ENCODE measurements at regions not wholly inside any gene's neighbourhood (a gene's known extent, or its start where the extent isn't known, plus 50 kb on each side); places are given as distances from the start of the nearest gene placed in this dataset.
A peak's percentile ranks its signal among the peaks of the same experiment; 100 is the strongest.
"Not testable (repeated sequence)": the region's sequence is repeated elsewhere in the genome, so short reads cannot be mapped to it uniquely, and the experiment has no call there.

DNA sequence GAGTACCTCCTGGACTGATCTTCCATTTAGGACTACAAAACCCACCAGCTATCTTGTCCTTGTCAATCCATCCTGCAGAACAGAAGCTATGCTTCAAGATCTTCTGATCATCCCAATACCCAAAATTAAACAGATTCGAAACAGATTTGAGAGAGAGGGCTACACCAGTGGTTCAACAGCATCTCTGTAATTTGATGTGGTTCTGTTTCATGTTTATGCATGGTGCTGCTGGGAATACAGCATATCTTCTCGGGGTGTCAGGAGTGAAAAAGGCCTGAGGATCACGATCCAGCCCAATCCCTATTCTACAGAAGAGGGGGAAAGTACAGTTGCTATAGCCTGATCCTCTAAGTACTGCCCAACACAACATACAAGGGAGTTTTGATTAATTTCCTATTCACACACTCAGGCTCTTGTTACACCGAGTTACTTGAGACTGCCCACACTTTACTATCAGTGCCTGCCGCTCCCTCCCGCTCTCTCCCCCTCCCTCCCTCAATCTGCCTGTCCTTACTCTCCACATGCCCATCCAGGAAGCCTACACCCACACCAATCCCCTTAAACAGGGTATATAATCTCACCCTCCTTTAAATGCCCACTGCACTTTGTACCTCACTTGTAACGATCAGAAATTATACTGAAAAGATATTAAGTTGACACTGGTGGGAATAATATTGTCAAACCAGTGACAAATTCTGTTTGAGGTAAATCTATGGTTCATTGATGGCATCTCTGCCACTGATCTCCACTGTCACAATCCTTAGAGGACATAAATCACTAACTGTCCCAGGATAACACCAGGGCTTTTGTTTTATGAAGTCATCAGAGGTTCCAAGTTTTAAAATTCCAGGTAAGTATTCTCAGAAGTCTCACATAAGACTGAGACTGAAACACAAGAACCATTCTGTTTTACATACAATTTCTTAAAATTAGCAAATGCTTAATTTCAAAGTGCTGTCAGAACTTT, 89.3 kb upstream of the PLEKHM1 start:
- Mint-ChIP-seq H3K27ac (peak overlapping the region; percentile 5 to 47), H3K9me3 (no peaks in the 10 kb centered on the region), H3K4me3 (peak overlapping the region in 1 of 2 donors; percentile 0), H3K4me1 (ENCODE audit: low read depth in 2 of 2) (peaks cover 41 to 72% of the 10 kb centered on the region in 2 donors), H3K36me3 (ENCODE audit: insufficient read depth) (peaks cover 49% of the 10 kb centered on the region), H3K27me3 (no peaks in the 10 kb centered on the region)
- ATAC-seq (replicated peaks) (no peak), DNase-seq (no peak)

DNA sequence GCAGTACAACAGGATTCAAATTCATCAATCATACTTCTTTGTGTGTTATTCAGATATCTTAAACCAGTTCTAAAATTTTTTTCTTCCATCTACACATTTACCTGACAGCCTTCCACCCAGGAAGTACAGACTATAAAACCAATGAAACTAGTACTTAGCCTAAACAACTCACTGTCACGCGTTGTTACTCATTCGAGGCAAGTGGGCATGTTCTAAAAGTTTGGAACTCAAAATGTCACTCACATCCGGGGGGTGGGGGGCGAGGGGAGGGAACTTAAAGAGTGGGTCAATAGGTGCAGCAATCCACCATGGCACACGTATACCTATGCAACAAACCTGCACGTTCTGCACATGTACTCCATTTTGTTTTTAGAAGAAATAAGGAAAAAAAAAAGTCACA, 90.4 kb upstream of the PLEKHM1 start:
- Mint-ChIP-seq H3K4me1 (ENCODE audit: low read depth in 2 of 2) (peaks cover 38 to 66% of the 10 kb centered on the region in 2 donors), H3K27ac (peak overlapping the region in 1 of 2 donors; percentile 61), H3K27me3 (no peaks in the 10 kb centered on the region), H3K9me3 (no peaks in the 10 kb centered on the region), H3K36me3 (ENCODE audit: insufficient read depth) (peaks cover 54% of the 10 kb centered on the region), H3K4me3 (no peak overlapping the region)
- DNase-seq (no peak), ATAC-seq (replicated peaks) (no peak)

DNA sequence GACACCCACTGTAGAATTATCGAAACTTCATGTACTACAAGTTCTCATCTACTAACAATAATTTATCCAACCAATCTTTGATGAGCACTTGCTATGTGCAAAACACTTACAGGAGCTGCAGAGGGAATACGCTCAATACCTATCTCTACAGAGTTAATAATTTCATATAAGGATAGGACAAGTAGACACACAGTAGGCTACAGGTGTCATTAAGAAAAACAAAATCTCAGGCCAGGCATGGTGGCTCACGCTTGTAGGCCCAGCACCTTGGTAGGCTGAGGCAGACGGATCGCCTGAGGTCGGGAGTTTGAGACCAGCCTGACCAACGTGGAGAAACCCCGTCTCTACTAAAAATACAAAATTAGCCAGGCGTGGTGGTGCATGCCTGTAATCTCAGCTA, 91.3 kb upstream of the PLEKHM1 start:
- Mint-ChIP-seq H3K4me3 (no peak overlapping the region), H3K9me3 (no peaks in the 10 kb centered on the region), H3K4me1 (ENCODE audit: low read depth in 2 of 2) (peaks cover 38 to 57% of the 10 kb centered on the region in 2 donors), H3K27ac (peak overlapping the region; percentile 29 to 61), H3K36me3 (ENCODE audit: insufficient read depth) (peaks cover 52% of the 10 kb centered on the region), H3K27me3 (no peaks in the 10 kb centered on the region)
- no peak for DNase-seq
- no peak for ATAC-seq (replicated peaks)

DNA sequence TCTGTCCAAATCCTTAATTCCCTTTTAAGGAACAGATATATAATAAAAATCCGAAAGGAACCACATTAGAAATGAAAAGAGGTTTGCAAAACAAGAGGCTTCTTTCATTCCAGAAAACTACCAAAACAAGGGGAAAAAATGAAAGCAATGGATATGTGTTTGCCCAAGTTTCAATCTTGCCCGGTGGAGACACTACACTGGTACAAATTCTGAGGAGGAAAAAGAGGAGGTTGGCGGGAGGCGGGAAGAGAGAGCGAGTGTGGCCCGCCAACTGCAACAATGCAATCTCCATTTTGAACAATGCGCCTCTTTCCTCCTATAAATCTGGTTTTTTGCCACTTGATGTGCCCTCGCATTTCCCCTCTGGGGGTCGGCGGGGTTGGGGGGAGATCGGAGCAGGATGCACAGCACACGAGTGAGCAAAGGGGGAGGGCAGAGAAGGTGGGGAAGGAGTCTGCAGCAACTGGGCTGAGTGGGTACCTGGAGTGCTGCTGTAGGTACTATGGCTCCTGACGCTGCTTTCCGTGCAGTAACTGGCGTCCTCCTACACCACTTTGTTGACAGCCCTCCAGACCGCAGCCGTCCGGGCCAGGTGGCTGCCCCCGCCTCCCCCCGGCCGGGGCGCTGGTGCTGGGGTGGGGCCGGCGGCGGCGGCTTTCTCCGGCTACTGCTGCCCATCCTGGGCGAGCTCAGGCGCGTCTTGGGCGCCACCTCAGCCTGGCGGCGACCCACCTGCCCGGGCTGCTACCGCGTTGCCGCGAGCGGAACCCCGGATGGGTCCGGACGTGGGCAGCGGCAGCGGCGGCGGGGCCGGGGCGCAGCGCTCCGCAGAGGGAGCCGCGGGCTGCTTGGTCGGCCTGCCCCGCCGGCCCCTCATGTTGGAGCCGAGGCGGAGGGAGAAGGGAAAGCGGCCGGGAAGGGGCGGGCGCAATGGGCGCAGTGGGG, 93.8 kb upstream of the PLEKHM1 start:
- ATAC-seq (replicated peaks) = peak; percentile 62
- Mint-ChIP-seq H3K9me3 (no peaks in the 10 kb centered on the region), H3K36me3 (ENCODE audit: insufficient read depth) (peaks cover 46% of the 10 kb centered on the region), H3K4me1 (ENCODE audit: low read depth in 2 of 2) (peaks cover 24 to 42% of the 10 kb centered on the region in 2 donors), H3K27me3 (no peaks in the 10 kb centered on the region), H3K4me3 (peak overlapping the region; percentile 93 to 96), H3K27ac (peak overlapping the region; percentile 96 to 98)
- peak; percentile 64 to 70 (median 67) for DNase-seq

DNA sequence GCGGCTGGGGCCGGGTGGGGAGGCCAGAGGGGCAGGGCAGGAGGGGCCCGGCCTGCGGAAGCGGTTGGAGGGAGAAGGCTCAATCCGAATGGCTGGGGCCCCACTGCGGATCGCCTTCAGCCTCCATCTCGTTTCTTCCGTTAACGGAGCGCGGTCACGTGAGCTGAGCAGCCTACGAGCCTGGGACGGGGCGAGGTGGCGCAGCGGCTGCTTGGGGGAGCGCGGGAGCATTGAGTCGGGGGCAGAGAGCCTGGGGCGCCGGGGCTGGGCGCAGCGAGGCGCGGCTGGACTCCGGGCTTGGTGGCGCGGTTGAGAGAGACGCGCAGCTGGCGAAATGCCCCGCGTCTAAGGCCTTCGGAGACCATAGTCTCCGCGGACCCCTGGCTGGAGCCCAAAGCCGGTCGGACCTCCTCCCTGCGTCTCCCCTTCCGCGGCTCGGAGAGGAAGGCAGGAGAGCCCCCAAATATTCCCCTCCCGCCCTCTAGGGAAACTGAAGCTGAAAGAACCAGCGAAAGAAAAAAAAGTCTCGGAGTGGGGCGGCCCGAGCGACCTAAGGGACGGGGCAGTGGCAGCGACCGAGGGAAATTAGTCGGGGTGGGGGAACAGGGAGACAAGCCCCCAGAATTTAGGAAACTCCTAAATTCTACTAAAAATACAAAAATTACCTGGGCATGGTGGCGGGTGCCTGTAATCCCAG, 94.7 kb upstream of the PLEKHM1 start:
- DNase-seq (peak; percentile 69 to 70 (median 69)), ATAC-seq (replicated peaks) (peak; percentile 77)
- not testable (repeated sequence) for H3K9me3 Mint-ChIP-seq, H3K27me3 Mint-ChIP-seq
- H3K36me3 Mint-ChIP-seq (ENCODE audit: insufficient read depth) = peaks cover 50% of the 10 kb centered on the region
- H3K4me3 Mint-ChIP-seq = peak overlapping the region; percentile 93 to 96
- peak overlapping the region; percentile 96 to 98 for H3K27ac Mint-ChIP-seq
- H3K4me1 Mint-ChIP-seq (ENCODE audit: low read depth in 2 of 2) = peaks cover 16 to 34% of the 10 kb centered on the region in 2 donors

DNA sequence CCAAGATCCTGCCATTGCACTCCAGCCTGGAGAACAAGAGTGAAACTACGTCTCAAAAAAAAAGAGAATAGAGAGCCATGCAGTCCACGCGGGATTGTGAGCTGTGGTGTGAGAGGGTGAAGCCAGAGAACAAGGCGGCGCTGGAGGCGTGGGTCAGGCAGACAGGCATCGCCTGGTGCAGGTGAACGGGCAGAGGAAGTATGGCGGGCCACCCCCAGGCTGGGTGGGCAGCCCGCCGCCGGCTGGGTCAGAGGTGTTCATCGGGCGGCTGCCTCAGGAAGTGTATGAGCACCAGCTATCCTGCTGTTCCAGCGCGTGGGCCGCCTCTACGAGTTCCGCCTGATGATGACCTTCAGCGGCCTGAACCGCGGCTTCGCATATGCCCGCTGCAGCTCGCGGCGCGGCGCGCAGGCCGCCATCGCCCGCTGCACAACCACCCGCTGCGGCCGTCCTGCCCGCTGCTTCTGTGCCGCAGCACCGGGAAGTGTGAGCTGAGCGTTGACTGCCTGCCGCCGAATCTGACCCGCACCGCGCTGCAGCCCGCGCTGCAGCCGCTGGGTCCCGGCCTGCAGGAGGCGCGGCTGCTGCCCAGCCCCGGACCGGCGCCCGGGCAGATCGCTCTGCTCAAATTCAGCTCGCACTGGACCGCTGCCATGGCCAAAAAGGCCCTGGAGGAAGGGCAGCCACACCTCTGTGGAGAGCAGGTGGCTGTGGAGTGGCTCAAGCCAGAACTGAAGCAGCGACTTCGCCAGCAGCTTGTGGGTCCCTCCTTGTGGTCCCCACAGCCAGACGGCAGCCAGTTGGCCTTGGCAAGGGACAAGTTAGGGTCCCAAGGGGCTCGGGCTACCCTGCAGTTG, 95.5 kb upstream of the PLEKHM1 start:
- DNase-seq = not testable (repeated sequence)
- H3K4me1 Mint-ChIP-seq (ENCODE audit: low read depth in 2 of 2) = peaks cover 15 to 29% of the 10 kb centered on the region in 2 donors

DNA sequence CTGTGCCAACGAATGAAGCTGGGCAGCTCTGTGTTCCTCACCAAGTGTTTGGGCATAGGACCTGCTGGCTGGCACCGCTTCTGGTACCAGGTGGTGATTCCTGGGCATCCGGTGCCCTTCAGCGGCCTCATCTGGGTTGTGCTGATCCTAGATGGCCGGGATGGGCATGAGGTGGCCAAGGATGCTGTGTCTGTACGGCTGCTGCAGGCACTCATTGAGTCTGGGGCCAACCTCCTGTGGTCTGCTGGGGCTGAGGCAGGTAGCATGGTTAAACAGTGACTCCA, 96.1 kb upstream of the PLEKHM1 start:
- DNase-seq; H3K9me3 Mint-ChIP-seq; ATAC-seq (replicated peaks); H3K4me3 Mint-ChIP-seq; H3K27ac Mint-ChIP-seq; H3K27me3 Mint-ChIP-seq: not testable (repeated sequence)
- Mint-ChIP-seq H3K36me3 (ENCODE audit: insufficient read depth) (peaks cover 52% of the 10 kb centered on the region), H3K4me1 (ENCODE audit: low read depth in 2 of 2) (peaks cover 15 to 25% of the 10 kb centered on the region in 2 donors)

More for the DNA sequence above, 95.5 kb upstream of the PLEKHM1 start:
- H3K4me3 Mint-ChIP-seq = peak overlapping the region; percentile 93 to 96
- not testable (repeated sequence) for H3K27me3 Mint-ChIP-seq, H3K9me3 Mint-ChIP-seq
- H3K36me3 Mint-ChIP-seq (ENCODE audit: insufficient read depth) = peaks cover 55% of the 10 kb centered on the region
- H3K27ac Mint-ChIP-seq = peak overlapping the region; percentile 96 to 98
- ATAC-seq (replicated peaks) = peak; percentile 6

DNA sequence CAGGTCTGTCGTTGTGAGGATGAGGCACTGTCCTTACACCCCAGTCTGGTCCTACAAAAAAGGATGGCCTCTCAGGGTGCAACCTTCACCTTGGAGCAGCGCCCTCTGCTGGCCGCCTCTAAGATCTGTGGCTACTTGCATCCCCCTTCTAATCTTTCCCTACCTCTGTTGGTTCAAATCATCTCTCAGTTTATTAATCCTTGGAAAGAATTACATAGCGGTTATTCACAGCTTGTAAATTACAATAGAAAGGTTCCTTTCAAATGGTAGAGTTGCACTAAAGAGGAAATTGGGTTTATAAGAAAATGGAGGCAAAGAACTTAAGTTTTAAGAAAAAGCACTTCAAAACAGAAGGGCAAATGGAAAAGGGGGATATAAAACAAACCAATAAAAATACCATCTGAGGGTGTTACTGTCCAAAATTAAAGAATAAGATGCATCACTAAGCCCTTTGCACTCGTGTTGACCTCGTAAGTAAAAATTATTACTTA, 102.0 kb upstream of the PLEKHM1 start:
- ATAC-seq (replicated peaks) (peak; percentile 90), DNase-seq (peak; percentile 55 to 62 (median 59))
- Mint-ChIP-seq H3K36me3 (ENCODE audit: insufficient read depth) (peaks cover 34% of the 10 kb centered on the region), H3K27me3 (peaks cover 6 to 12% of the 10 kb centered on the region in 2 donors)
- H3K4me3 Mint-ChIP-seq; H3K9me3 Mint-ChIP-seq; H3K4me1 Mint-ChIP-seq (ENCODE audit: low read depth in 2 of 2); H3K27ac Mint-ChIP-seq: not testable (repeated sequence)

DNA sequence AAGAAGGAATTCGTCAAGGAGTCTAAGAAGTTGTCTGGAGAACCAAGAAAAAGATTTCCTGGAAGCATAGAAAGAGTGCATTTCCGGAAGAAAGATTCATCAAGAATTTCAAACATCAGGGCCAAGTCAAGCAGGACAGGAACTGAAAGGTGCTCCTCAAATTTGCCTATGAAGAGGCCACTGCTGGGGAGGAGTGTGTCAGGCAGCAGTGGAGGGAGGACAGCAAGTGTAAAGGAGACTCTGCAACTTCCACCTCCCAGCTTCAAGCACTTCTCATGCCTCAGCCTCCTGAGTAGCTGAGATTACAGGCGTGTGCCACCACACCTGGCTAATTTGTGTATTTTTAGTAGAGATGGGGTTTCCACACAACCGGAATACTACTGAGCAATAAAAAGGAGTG, 105.8 kb upstream of the PLEKHM1 start:
- not testable (repeated sequence) for H3K4me3 Mint-ChIP-seq; DNase-seq; H3K27ac Mint-ChIP-seq; H3K9me3 Mint-ChIP-seq; ATAC-seq (replicated peaks); H3K4me1 Mint-ChIP-seq (ENCODE audit: low read depth in 2 of 2)
- H3K36me3 Mint-ChIP-seq (ENCODE audit: insufficient read depth) = peaks cover 14% of the 10 kb centered on the region
- H3K27me3 Mint-ChIP-seq = peaks cover 6 to 12% of the 10 kb centered on the region in 2 donors

DNA sequence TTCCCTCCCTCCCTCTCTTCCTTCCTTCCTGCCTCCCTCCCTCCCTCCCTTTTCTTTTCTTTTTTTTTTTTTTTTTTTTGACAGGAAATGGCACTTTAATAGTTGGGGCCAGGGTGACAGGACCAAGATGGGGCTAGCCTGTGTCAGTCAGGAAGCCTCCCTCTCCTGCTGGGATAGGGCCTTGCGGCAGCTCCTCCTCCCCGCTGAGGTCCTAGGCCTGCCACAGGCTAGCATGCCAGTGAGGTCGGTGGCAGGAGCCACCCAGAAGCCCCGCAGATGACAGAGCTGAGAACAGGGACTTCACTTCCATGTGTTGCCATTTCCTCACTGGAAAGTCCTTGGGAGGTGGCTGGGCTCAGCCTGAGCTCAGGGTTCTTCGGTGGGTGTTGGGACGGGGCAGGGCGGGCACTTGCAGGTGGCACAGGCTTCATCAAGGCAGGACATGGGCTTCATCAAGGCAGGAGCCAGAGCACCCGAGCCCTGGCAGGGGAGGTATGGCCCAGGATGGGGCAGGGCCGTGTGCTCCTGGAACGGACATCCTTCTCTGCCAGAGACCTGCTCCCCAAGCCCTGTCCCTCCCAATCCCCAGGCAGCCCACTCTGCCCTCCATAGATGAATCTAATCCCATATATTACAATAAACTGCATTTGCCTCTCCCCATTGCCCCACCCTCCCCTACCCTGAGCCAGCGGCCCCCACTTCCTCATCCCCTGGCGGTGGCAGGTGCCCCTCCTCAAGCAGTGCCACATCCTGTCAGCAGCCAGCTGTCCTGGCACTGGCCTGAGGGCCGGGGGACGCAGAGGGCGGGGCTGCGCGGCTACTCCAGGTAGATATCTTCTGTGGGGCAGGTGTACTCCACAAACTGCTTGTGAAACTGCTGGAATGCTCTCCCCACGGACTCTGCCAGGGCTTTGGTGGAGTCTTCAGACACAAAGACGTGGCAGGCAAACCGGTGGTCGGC, 109.8 kb upstream of the PLEKHM1 start:
- not testable (repeated sequence) for H3K36me3 Mint-ChIP-seq (ENCODE audit: insufficient read depth); H3K27me3 Mint-ChIP-seq; H3K9me3 Mint-ChIP-seq; H3K4me1 Mint-ChIP-seq (ENCODE audit: low read depth in 2 of 2)
- DNase-seq (peak in 2 of 3 experiments; percentile 22 to 36), ATAC-seq (replicated peaks) (peak; percentile 98)
- Mint-ChIP-seq H3K4me3 (peak overlapping the region; percentile 49 to 56), H3K27ac (peak overlapping the region; percentile 38 to 75)

DNA sequence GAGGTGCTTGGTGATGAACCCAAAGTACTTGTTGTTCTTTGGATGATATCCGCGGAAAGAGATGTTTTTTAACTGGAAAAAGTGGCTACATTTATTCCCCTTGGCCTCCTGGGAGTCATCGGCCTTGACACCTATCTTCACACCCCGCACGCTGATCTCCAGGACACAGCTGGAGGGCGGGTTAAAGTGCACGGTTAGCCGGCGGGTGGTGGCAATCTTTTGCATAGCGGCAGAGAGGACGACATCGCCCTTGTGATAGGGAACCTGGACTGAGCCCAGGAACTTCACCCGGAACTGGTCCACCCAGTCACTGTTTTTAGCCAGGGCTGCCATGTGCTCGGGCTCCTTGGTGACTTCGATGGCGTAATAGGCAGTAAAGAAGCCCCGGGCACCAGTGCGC, 110.5 kb upstream of the PLEKHM1 start:
- not testable (repeated sequence) for H3K27ac Mint-ChIP-seq

More for the DNA sequence above, 110.5 kb upstream of the PLEKHM1 start:
- ATAC-seq (replicated peaks); H3K27me3 Mint-ChIP-seq; H3K9me3 Mint-ChIP-seq; H3K36me3 Mint-ChIP-seq (ENCODE audit: insufficient read depth); H3K4me1 Mint-ChIP-seq (ENCODE audit: low read depth in 2 of 2); DNase-seq; H3K4me3 Mint-ChIP-seq: not testable (repeated sequence)

Measured in effector memory CD8-positive, alpha-beta T cell (primary cell).